SK-N-MC (cell line): ENCODE measurements at regions not wholly inside any gene's neighbourhood (a gene's known extent, or its start where the extent isn't known, plus 50 kb on each side); places are given as distances from the start of the nearest gene placed in this dataset.

ENCODE experiments used
- EZH2 ChIP-seq: fragments of 200-600 bp; sonication (generic); IDR thresholded peaks from one replicate; pipeline ENCODE4 v1.6.1; 2017; ENCODE audit warnings: antibody characterized with exemption
- POLR2AphosphoS5 ChIP-seq: IDR thresholded peaks from 2 replicates; pipeline ENCODE4 v1.6.1; 2012; ENCODE audit warnings: mild to moderate bottlenecking, low read depth, low read length, borderline replicate concordance

GRCh38 chr6:169362501-169363121 is 109.0 kb upstream of the THBS2 start:
- TF ChIP-seq EZH2 (no peak), POLR2AphosphoS5 (no peak)
